Left ventricle myocardium superior (tissue), 1 donor: ENCODE measurements at regions not wholly inside any gene's neighbourhood (a gene's known extent, or its start where the extent isn't known, plus 50 kb on each side); places are given as distances from the start of the nearest gene placed in this dataset.
"Not testable (repeated sequence)": the region's sequence is repeated elsewhere in the genome, so short reads cannot be mapped to it uniquely, and the experiment has no call there.

Source experiments
- ATAC-seq: fragments of 200-7000 bp; cut with Tn5 transposase; one replicate; pipeline ENCODE4 v1.9.1; 2020; ENCODE audit warnings: mild to moderate bottlenecking, moderate library complexity
- DNase-seq: peaks from one replicate; pipeline ENCODE4 v3.0.0-alpha.2; 2020
- intact Hi-C: fragments of 100-400 bp; cut with micrococcal nuclease; formaldehyde crosslinking; loops from one replicate; pipeline ENCODE4 v1.11.0; 2022
- donor health status: DM: no; HTN: yes; CAD: no; lungs with severe emphysema.

DNA sequence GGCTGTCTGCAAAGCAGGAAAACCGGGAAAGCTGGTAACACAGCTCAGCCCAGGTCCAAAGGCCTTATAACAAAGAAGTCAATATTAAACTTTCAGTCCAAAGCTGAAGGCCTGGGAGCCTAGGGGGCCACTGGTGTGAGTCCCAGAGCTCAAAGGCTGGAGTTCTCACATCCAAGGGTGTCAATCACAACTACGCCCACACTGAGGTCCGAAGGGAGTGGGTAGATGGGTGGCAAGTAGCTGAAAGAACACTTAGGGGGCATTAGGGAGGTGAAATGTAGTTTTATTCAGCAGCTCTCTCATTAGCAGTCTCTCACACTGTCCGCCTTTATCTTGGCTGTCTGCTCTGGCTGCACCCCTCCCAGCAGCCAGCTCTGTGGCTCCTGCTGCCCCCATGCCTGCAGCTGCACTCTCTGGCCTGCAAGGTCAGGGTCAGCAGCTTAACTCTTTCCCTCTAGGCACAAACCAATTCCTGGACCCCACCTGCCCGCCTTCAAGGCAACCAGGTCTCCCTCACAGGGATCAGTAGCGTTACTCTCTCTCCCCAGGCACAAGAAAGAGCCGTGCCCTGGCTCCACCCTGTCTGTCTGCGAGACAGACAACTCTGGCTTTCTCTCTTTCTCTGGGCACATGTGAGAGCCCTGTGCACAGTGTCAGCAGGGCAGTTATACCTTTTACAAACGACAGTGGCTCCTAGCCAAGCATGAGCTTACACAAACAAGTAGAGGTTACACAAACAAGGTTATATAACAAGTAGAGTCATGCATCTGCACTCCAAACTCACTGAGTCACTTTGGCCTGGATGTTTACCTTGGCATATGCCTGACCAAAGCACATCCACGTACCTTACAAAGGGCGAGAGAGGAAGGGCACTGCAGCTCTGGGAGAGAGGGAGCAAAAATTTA is 249.4 kb upstream of the PCDH20 start:
- ATAC-seq (no peak), DNase-seq (no peak)
- intact Hi-C loops, result no loop called here

DNA sequence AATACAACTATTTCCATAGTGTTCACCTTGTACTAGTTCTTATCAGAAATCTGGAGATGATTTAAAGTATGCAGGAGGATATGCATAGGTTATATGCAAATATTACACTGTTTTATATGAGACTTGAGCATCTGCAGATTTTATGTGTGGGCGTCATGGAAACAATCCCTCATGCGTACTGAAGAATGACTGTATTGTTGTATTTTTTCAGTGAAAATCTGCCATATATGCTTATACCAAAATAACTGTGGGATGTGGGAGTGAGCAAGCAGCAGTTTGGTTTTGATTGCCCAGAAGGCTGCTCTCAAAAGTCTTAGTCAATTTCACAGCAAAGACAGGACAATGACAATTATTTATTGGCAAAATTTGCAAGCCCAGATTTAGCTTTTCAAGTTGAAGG is 238.8 kb upstream of the PCDH20 start:
- intact Hi-C loops, result no loop called here
- DNase-seq (no peak), ATAC-seq (no peak)

DNA sequence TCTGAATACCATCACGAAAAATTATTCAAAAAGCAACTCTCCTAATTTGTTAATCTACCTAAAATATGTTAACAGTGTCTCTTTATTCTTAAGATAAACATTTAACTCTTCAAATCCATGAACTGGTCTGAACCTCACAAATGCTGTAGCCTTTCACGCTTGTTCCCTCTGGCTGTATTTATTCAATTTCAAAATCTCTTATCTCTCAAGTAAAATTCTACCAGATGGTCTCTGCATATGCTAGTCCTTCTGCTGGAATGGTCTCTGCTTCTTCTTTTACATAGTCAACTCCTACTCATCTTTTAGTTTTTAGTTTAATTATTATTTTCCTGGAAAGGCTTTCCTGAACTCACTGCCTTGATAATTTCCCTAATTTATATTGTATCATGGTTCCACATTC is 232.9 kb upstream of the PCDH20 start:
- no peak for DNase-seq
- intact Hi-C loops, result no loop called here
- ATAC-seq, result no peak

DNA sequence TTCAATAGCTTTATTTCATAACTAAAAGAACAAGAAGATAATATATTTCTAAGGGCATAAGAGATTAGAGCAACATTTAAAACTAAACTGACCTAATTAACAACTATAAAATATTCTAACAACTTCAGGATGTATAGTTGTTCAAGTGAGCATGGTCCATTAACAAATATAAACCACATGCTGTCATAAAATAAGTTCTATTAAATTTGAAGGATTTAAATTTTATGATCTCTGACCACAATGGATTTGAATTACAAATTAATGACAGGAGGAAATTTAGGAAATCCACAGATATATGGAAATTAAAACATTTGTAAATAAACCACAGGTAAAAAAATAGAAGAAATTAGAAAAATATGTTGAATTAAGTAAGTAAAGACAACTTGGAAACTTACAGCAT is 196.5 kb upstream of the PCDH20 start:
- ATAC-seq, result no peak
- no peak for DNase-seq
- intact Hi-C loops, result no loop called here

- intact Hi-C loops, result no loop called here
- no peak for DNase-seq
Observed at GRCh38 chr13:61608138-61608537, 192.5 kb upstream of the PCDH20 start.

DNA sequence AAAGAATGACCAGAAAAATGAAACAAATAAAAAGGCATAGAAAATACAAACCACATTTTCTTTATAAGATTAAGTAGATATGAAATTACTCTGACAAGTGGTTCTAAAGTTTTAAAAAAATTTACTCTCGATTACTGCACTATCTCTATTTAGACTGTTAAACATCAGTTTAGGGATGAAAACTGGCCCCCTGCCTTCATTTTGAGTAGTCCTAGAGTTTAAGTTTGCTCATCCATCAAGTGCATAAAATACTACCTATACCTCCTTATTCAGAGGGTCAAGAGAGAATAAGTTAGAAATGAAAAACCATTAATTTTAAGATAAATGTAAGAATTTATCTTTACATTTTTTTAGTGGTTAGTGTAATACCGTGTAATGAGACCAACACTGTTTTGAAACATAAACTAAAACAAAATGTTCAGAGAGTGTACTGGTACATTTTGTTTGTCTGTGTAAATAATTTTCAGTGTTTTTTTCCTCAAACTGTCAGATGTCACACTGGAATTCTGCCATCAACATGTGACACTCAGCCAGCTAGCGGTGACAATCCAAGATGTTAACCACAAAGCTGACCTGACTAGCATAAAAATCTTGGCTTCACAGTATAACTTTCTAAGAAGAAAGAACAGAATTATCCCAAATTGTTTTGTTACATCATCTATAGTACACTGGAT is 184.8 kb upstream of the PCDH20 start:
- intact Hi-C loops, result no loop called here
- ATAC-seq, result no peak
- no peak for DNase-seq

More at GRCh38 chr13:61608138-61608537, 192.5 kb upstream of the PCDH20 start:
- ATAC-seq, result no peak

- DNase-seq (no peak), ATAC-seq (no peak)
- intact Hi-C loops, result no loop called here
Observed at GRCh38 chr13:61592489-61592888, 176.8 kb upstream of the PCDH20 start.

DNA sequence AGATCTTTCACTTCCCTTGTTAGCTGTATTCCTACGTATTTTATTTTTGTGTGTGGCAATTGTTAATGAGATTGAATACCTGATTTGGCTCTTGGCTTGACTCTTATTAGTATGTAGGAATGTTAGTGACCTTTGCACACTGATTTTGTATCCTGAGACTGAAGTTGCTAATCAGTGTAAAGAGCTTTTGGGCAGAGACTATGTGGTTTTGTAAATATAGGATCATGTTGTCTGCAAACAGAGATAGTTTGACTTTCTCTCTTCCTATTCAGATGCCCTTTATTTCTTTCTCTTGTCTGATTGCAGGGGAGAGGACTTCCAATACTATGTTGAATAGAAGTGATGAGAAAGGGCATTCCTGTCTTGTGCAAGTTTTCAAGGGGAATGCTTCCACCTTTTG is 160.3 kb upstream of the PCDH20 start:
- intact Hi-C loops, result no loop called here
- DNase-seq, result no peak
- ATAC-seq, result no peak

GRCh38 chr13:61563645-61564044 is 148.0 kb upstream of the PCDH20 start:
- ATAC-seq (no peak), DNase-seq (no peak)
- intact Hi-C loops, result no loop called here

GRCh38 chr13:61546911-61547310 is 131.3 kb upstream of the PCDH20 start:
- no peak for DNase-seq
- intact Hi-C loops, result no loop called here
- ATAC-seq, result no peak

- intact Hi-C loops, result no loop called here
- ATAC-seq, result no peak
- no peak for DNase-seq
Observed at GRCh38 chr13:61546413-61546812, 130.8 kb upstream of the PCDH20 start.

DNA sequence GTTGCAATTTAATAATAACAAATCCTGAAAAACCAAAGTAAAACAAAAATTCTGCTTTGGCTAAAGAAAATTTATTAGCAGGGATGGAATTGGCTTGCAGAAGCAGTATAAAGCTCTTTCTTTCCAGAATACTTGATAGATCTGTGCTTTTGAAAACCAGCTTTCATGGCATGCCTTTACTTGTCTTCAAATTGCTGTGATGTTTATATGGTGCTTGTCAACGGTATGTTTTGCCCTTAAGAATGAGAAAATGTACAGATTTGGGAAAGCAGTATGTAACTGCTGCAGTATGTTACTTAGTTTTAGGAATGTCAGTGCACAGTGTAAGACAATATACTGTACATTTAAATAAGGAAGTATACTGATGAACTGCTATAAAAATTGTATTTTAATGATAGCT is 120.8 kb upstream of the PCDH20 start:
- intact Hi-C loops, result no loop called here
- ATAC-seq (no peak), DNase-seq (no peak)

DNA sequence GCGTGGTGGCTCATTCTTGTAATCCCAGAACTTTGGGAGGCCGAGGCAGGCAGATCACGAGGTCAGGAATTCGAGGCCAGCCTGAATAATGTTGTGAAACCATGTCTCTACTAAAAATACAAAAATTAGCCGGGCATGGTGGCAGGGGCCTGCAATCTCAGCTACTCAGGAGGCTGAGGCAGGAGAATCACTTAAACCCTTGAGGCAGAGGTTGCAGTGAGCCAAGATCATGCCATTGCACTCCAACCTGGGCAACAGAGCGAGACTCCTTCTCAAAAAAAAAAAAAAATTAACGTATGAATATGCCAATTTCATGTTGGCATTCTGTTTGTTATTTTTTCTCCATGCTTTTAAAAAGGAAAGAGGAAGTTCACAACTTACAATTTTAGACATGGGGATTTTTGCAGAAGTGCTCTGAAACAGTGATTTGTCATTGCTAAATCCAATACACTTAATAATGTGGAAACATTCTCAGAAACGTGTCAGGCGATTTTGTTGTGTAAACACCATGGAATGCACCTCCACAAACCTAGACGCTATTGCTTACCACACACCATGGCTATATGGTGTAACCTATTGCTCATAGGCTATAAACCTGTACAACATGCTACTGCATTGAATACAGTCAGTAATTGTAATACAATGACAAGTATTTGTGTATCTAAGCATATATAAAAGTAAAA is 115.9 kb upstream of the PCDH20 start:
- ATAC-seq, result no peak

GRCh38 chr13:61519214-61519613 is 103.6 kb upstream of the PCDH20 start:
- ATAC-seq, intact Hi-C loops, DNase-seq: not testable (repeated sequence)

More for the DNA sequence above, 115.9 kb upstream of the PCDH20 start:
- no peak for DNase-seq
- intact Hi-C loops, result no loop called here

- DNase-seq (no peak), ATAC-seq (no peak)
- intact Hi-C loops, result no loop called here
Observed at GRCh38 chr13:61508936-61509335, 93.3 kb upstream of the PCDH20 start.

DNA sequence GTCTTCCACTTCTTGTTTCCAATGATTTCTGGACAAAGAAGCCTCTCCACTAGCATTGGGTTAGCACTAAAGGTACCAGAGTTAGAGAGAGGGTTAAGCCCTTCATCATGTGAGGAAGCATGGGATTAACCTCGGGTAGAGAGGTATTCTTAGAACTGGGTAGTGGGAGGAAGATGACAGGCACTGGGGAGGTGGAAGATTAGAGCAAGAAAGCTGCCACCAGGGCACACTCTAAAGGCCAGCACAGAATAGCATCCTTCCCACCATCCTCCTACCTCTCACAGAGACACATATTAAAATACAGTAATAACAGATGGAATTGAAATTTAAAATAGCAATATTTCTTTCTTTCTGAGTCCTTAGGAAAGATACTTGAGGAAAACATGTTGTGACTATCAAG is 84.5 kb upstream of the PCDH20 start:
- intact Hi-C loops, result no loop called here
- ATAC-seq (no peak), DNase-seq (no peak)

DNA sequence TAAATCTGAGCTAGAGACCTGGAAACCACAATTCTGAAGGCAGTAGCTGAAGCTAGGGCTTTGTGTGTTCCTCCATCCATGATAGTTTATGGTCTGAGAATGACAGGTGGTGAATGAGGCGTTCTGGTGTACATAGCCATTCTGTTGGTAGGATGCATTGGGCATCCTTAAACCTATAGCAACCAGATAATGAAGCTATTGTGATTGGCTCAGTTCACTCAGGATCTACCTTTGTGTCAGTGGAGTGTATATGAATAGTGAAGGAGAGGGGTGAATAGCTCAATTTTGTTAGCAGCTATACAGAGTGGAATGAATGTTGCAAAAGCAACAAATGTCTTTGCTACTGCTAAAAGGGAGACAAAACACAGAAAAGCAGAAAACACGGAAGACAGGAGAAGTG is 80.0 kb upstream of the PCDH20 start:
- ATAC-seq, result no peak
- no peak for DNase-seq
- intact Hi-C loops, result no loop called here

DNA sequence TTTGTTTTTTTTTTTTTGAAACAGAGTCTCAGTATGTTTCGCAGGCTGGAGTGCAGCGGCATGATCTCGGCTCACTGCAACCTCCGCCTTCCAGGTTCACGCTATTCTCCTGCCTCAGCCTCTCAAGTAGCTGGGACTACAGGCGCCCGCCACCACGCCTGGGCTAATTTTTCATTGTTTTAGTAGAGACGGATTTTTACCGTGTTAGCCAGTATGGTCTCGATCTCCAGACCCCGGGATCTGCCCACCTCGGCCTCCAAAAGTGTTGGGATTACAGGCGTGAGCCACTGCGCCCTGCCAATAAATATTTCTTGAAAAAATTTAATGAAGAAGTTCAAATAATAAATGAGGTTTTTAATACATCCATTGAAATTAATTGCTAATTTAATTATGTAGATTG is 77.9 kb upstream of the PCDH20 start:
- intact Hi-C loops, DNase-seq, ATAC-seq: not testable (repeated sequence)

DNA sequence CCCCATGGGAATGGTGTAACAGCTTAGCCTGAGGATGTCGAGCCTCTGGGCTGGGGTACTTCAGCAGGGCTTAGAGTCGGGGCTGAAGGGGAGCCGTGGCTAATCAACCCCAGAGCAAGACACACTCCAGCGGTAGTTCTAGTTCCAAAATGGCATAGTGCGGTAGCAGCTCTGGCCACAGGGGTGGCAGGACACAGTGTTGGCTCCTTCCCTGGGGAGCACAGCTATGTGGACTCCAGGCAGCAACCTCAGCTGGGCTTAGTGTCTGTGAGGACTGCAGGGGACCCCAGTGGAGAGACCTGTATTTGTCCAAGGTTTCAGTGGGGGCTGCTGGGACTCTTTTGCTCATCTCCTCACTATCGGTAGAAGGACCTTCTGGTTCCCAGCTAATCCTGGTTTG is 70.8 kb upstream of the PCDH20 start:
- intact Hi-C loops, result no loop called here
- ATAC-seq (no peak), DNase-seq (no peak)

DNA sequence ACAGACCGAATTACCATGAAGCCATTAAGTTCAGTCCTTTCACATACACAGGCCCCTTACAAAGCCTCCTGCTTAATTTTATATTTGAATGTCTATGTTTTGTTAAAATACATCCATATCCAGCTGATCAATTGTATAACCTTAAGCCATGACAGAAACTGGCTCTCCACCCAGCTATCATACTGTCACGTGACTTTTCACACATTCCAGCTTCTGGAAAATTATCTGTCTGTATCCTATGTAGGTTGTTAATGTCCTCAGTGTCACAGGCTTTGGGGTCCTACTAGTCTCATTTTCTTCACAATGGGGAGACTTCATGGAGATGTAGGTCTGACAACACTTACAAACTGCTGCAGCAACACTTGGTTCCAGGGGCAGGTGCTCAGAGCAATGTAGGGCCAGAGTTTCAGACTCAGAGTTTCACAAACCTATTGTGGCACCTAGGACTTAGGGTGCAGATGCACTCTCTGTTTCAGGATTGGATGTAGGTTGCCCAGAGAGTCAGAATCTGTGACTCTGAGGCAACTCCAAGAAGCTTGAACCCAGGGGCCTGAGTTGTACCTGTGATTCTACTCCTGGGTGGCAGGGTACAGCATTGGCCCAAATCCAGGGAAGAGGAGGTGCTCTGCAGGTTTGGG is 69.6 kb upstream of the PCDH20 start:
- intact Hi-C loops, result no loop called here
- DNase-seq (no peak), ATAC-seq (no peak)
